ENCODE measurements at regions not wholly inside any gene's neighbourhood (a gene's known extent, or its start where the extent isn't known, plus 50 kb on each side); places are given as distances from the start of the nearest gene placed in this dataset.
"Not testable (repeated sequence)": the region's sequence is repeated elsewhere in the genome, so short reads cannot be mapped to it uniquely, and the experiment has no call there.

DNA sequence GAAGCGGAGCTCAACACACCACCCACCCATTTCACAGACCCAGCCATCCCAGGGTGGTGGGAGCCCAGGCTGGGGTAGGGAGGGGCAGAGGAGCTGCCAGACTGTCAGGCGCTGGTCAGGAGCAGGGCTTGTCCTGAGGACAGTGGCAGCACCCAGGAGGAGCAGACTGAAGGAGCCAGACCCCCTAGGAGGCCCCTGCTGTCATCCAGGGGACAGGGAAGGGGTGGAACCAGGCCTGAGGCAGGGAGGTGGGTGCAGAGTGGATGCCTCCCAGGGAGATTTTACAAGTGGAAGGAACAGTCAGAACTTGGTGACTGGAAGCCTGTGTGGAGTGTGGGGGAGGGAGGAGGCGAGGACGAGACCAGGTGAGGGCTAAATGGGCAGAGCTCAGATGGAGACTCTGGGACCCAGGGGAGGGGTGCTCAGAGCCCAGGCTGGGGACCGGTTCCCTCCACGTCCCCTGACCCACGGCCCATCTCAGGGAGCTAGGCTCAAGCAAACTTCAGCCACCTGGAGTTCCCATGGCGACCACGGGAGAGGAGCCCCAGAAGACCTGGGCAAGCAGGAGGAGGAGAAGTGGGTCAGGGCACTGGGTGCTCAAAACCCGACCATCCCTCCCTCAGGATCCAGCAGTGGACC lies 215.4 kb downstream of the TBC1D2B start:
- DNase-seq (ENCODE audit: low read depth), result not testable (repeated sequence)

DNA sequence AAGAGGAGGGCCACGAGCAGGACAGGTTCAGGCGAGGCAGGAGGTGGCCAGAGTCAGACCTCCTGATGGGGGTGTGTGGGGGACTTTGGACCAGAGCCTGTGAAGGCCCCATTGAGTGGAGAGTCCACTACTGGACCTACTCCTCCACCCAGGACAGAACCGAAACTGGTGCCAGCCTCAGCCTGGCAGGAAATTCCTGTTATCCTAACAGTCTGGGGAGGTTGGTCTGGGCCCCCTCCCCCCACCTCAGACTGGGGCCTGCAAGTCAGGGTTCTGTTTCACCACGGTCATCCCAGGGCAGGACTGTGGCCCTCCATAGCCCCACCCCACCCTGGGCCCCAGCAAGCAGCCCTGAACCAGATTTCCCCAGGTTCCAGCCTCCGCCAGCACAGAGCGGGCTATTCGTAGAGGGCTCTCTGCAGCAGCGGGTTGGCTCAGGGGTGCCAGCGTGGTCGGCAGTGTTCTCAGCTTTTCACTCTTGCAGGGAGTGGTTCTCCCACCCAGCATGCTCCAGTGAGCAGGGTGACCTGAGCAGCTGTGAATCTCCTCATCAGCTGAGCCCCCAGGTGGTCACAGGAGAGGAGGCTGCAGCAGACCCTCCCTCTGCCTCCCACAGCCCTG lies 217.3 kb downstream of the TBC1D2B start:
- no peak for DNase-seq (ENCODE audit: low read depth)

DNA sequence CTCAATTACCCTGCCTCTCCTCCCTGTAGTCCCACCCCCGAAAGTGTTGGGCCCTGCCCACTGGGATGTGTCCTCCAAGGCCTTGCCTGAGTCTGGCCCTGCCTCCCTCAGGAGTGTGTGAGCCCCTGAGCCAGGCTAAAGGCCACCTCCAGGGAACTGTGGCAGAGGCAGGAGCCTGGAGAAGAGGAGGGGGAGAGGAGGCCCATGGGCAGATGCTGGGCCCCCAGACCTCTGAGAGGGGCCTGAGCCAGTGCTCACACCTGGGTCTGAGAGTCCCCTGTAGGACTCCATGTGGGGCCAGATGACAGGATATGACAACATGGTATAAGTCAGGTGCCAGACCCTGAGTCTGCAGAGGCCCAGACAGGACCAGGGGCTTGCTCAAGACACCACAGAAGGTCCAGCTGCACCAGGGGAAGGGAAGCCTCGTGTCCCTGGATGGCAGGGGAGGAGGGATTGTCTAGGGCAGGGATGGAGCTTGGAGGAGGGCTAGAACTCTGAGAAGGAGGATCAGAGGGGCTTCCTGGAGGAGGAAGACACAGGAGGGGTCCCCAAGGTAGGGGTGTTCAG lies 217.9 kb downstream of the TBC1D2B start:
- DNase-seq (ENCODE audit: low read depth), result no peak

DNA sequence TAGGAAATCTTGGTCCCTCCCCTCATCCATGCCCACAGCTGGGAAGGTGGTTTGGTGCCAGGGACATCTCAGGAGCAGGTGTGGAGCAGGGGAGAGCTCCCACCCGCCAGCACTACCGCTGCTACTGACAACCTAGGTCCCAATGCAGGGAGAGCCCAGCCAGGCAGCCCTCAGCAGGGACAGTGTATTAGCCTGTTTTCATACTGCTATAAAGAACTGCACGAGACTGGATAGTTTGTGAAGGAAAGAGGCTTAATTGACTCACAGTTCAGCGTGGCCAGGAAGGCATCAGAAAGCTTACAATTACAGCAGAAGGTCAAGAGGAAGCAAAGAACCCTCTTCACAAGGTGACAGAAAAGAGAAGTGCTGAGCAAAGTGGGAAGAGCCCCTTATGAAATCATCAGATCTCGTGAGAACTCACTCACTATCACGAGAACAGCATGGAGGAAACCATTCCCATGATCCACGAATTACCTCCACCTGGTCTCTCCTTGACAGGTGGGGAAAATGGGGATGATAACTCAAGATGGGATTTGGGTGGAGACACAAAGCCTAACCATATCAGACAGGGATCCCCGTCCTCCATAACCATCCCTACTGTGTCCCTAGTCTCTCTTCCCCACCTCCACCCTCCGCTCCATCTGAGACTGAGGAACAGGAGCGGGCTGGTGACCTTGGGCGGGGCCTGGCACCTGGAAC lies 218.6 kb downstream of the TBC1D2B start:
- no peak for DNase-seq (ENCODE audit: low read depth)

DNA sequence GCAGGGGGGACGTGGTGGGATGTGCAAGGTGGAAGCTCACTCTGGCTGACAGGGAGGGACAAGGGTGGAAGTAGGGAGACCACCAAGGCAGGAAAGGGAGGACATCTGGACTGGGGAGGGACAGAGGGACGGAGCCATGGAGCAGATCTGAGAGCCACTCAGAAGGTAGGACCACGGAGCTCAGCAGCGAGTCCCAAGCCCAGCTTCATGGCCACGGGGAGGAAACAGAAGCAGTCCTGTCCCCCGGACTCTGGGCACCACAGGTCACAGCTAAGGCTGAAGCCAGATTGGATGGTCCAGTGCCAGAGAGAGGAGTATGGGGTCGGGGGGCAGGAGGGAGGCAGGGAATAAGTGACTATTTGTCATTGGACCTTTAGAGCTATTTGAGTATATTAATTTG lies 220.1 kb downstream of the TBC1D2B start:
- no peak for DNase-seq (ENCODE audit: low read depth)

DNA sequence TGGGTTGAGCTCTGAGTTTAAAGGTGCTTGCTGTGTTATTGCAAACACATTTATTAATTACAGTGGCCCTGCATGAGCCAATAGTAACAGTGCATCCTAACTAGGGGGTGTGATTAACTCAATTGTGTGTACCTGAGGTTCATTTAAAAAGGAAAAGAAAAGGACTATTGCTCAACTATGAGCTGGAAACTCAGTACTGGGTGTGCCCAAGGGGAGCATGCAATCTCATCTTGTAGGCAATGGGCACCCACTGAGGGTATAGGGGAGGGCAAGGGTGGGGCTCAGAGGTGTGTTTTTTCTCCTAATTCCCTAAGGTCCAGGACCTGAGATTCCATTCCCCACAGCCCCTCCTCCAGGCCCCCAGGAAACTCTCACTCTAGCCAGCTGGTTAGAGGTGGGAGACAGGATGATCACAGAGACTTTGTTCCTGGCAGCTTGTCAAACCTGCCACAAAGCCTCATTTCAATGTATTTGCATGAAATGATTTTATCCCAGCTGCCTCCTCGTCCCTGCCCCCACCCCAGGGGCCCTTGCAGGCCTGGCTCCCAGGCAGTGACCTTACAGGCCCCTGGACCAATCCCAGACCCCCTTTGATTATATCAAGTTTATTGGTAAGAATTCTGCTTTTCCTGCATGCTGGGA lies 220.7 kb downstream of the TBC1D2B start:
- no peak for DNase-seq (ENCODE audit: low read depth)

DNA sequence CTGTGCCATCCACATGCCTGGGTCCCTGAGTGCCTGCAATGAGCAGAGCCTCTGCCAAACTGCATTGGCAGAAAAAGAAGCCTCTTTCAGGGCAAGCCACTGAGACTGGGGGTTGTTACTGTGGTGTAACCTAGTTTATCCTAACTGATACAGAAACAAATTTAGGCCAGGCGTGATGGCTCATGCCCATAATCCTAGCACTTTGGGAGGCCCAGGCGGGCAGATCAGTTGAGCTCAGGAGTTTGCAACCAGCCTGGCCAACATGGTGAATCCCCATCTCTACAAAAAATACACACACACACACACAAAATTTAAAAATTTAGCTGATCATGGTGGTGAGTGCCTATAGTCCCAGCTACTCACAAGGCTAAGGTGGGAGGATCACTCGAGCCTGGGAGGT lies 221.6 kb downstream of the TBC1D2B start:
- no peak for DNase-seq (ENCODE audit: low read depth)

DNA sequence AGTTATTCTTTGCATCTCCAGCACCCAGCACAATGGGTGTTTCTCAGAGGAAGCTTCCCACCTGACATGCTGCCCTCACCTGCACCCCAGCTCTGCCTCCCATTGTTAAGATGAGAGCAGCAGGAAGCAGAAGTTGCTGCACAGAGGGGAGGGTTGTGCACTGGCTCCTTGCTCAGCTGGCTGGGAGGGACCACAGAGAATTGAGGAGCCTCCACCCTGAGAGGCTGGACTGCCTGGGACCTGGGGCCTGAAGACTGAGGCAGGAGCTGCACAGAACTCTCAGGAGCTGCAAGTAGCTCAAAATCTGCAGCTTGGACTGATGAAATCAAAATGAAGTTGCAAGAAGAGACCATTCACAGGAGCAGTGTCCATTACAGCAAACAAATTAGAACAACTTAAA lies 222.3 kb upstream of the LINGO1 start:
- DNase-seq (ENCODE audit: low read depth), result no peak

DNA sequence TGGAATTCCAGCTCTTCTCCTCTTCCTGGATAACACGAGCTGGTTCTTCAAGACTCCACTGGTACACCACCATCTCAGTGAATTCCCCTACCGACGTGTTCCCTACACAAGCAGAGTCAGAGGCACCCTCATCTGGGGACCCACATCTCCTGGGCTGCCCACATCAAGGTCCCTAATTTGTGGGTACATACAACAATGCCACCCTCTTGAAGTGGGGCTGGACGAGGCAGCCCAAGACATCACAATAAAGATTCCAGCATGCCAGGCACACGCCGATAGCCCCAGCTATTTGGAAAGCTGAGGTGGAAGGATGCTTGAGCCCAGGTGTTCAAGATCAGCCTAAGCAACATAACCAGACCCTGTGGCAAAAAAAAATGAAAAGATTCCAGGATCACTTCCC lies 221.2 kb upstream of the LINGO1 start:
- no peak for DNase-seq (ENCODE audit: low read depth)

DNA sequence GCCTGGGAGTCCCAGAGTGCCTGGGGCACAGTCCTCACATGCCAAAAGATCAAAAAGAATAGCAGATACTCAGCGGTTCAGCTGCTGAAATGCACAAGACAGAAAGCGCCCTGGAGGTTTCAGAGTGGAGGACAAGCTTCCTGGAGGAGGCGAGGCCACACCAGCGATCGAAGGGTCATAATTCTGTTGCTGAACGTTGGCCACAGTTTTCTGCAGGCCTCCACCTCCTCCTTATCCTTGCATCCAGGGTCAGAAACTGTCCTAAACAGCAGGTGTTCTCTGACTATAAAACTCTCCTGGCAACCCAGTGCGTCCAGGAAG lies 220.3 kb upstream of the LINGO1 start:
- DNase-seq (ENCODE audit: low read depth), result no peak

DNA sequence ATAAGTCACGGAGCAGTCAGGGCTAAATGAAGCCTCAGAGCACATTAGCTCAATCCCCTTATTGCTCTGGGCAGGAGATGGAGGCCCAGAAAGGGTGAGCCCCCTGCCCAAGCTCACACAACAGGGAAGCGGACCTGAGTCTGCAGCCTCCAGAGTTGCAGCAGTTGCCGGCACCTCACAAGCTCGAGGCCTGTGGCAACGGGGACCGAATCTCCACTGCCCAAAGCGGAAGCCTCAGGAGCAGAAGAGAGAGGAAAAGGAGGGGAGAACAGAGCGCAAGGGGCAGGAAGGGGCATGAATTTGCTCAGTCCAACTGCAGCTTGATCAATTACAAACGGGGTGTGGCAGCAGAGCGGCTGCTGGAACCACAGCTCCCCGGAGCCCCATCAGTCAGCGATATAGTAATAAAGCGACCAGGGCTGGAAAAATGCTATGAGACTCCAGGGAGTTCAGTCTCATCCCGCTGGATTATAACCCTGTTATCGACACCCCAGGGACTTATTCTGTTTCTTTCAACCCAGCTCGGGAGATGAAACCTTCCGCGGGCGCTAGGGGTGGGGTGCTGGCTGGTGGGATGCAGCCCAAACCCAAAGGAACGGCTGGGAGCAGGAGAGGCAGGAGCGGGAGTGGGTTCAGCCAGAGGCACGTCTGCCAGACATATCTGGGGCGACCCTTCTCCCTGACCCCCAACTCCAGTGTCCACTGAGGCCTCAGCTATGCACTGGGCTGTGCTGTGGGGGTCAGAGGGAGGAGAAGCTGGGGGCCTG lies 219.7 kb upstream of the LINGO1 start:
- no peak for DNase-seq (ENCODE audit: low read depth)

DNA sequence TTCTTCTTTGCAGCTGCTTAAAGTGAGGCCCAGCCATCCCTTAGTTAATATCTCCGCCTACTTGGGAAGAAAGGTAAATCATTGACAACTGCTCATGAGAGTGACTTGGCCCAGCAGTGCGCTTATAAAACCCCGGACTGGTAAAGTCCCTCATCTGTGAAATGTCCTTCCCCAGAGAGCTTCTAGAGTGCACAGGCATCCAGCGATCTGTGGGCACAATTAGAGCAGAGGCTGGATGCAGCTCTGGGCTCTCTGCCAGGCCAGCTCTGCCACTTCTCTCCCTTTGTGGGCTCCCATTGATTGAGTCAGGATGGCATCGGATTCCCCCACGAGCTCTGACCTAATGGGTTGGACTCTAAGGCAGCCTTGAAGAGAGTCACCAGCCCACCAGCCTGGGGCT lies 219.0 kb upstream of the LINGO1 start:
- no peak for DNase-seq (ENCODE audit: low read depth)

DNA sequence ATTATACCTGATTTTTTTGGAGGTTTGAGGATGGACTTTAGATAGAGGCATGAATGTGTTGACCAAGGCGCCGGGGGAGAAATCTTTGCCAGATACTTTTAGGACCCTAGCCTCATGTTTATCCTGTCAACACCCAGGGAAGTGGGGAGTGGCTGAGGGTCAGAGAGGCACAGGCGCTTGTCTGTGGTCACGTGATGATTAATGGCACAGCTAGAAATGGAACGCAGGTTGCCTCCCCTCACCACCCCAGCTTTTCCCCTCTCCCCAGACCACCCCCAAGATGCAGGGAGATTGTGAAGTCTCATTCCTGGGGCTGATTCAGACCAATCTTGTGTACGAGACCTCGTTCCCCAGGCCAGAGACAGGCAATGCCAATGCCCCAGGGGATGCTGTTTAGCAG lies 218.4 kb upstream of the LINGO1 start:
- DNase-seq (ENCODE audit: low read depth), result no peak

DNA sequence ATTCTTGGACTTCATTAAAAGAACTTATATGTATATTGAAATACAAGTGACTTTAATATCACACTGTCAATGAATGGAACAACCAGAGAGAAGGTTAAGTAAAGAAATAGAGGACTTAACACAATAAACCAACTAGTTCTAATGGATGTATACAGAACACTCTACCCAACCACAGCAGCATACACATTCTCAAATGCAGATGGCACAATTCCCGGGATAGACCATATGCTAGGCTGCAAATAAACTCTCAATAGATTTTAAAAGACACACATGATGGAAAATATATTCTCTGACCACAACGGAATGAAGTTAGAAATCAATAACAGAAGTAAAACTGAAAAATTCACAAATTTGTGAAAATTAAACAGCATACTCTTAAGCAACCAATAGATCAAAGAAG lies 214.3 kb upstream of the LINGO1 start:
- DNase-seq (ENCODE audit: low read depth), result no peak

DNA sequence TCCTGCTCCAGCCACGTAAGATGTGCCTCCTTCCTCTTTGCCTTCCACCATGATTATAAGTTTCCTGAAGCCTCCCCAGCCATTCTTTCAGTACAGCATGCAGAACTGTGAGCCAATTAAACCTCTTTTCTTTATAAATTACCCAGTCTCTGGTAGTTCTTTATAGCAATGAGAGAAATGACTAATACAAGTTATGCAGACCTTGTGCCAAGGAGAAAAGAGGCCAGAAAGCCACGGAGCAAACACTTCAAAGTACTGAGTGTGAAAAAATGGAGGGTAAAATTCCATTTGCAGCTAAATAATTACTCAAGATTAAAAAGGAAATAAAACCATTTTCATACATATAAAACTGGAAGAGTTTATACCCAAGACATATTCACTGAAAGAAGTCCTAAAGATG lies 213.6 kb upstream of the LINGO1 start:
- DNase-seq (ENCODE audit: low read depth), result no peak

DNA sequence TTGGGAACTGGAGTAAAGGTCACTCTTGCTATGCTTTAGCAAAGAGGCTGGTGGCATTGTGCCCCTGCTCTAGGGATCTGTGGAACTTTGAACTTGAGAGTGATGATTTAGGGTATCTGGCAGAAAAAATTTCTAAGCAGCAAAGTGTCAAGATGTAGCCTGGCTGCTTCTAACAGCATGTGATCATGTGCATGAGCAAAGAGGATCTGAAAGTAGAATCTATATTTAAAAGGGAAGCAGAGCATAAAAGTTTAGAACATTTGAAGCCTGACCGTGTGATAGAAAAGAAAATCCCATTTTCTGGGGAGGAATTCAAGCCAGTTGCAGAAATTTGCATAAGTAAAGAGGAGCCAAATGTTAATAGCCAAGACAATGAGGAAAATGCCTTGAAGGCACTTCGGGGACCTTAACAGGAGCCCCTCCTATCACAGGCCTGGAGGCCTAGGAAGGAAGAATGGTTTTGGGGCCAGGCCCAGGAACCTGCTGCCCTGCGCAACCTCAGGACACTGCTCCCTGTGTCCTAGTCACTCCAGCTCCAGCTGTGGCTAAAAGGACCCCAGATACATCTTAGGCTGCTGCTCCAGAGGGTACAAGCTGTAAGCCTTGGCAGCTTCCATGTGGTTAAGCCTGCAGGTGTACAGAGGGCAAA lies 212.2 kb upstream of the LINGO1 start:
- DNase-seq (ENCODE audit: low read depth), result no peak

DNA sequence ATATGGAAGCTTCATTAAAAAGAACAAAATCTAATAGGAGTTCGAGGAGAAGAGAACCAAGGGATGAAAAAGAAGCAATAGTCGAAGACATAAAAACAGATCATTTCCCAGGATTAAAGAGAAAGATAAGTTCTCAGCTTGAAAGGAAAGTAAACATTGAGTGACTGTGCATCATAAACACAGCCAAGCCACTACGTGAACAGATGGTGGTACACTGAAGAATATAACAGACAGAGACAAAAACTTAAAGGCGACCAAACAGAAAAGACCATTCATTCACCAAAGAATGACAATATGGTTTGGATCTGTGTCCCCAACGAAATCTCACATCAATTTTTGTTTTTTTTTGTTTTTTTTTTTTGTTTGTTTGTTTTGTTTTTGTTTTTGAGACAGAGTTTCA lies 210.8 kb upstream of the LINGO1 start:
- DNase-seq (ENCODE audit: low read depth), result no peak

DNA sequence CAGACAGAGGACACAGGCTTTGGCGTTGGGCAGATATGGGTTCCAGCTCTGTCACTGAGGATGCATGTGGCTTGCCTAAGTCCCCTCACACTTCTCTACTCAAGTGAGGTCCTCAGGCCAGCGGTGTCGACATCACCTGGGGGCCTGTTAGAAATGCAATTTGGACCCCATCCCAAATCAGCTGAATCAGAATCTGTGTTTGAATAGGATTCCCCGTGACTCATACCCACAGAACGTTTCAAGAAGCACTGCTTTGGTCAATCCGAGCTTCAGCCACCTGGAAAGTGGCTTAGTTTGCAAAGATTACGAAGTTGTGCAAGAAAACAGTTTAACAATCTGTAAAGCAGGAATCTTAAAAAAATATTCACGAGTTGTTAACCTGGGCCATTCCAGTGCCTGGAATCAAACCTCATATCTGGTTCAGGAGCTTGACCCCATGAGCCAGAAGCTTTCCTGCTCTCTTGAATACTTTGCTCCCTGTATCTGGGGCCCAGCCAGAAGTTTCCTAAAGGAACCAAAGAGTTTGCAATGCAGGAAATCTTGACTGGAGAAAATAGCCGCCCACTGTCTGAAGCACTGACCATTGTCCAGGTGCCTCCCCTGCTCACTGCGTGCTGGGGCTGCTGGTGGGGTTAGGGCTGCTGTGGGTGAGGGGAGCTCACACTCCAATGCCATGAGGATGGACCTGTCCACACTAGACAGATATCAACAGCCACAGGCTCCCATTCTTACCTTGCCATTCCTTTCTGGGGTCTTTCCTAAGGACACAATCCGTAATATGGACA lies 208.5 kb upstream of the LINGO1 start:
- DNase-seq (ENCODE audit: low read depth), result no peak

DNA sequence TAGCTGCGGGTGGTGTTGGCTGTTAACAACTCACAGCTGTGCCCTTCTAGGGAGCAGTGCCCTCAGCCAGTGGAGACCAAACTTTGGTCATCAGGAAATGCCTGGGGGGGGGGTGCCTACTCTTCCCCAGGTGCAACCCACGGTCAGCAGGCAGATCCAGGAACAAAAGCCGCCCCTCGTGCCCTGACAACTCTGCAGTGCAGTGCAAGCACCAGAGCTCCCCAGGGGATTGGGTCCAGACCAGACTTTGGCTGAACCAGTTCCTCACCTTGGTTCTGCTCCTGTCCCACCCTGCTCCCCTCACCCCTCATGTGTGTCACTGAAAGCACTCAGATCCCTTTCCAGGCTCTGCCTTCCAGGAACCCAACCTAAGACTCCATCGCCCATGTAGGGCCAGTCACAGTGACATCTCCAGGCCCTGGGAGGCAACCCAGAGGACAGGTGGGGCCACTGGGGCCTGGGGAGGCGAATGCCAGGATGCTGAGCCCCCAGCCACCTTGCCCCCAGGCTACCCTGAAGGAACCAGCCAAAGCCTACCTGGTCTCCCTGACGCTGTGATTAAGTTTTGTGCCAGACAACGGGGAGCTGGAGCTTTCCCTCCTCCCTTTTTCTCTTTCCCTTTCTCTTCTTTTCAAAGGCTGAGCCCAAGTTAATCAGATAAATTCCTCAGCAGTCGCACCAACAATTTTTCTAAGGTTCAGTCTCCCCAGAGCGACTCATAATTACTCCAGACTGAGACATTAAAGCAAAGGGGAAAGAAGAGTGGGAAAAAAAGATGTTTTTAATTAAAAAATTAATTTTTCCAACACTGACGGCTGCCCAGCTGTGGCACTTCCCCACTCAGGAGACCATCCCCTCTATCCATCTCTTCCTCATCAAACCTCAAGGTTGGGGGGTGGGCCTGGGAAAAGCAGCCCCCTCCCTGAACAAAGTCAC lies 207.5 kb upstream of the LINGO1 start:
- DNase-seq (ENCODE audit: low read depth), result no peak

DNA sequence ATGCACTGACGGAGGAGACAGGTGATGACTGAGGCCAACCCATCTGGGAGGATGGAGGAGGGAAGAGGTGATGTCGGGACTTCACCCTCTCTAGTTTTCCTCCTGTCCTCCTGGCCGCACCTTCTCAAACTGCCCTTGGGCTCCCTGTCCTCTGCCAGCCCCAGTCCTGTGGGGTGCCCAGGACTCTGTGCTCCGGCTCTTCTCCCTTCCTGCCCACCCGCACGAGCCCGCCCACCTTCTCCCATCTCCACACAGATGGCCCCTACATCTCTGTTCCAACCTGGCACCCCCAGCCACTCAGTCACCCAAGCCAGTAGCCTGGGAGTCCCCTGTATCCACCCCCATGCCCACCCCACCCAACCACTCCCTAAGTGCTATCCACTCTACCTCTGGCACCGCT lies 206.7 kb upstream of the LINGO1 start:
- DNase-seq (ENCODE audit: low read depth), result no peak

Measured in CMK (cell line).